WTC11 (cell line): ENCODE measurements at regions not wholly inside any gene's neighbourhood (a gene's known extent, or its start where the extent isn't known, plus 50 kb on each side); places are given as distances from the start of the nearest gene placed in this dataset.

ENCODE experiments used
- JAZF1 ChIP-seq: fragments of 250-450 bp; sonication (Bioruptor Pico); IDR thresholded peaks from 2 replicates; pipeline ENCODE4 v1.9.0; 2021; ENCODE audit warnings: moderate library complexity, mild to moderate bottlenecking, inconsistent platforms
- NR2C2 ChIP-seq: sonication (generic); formaldehyde crosslinking; IDR thresholded peaks from 2 replicates; pipeline ENCODE4 v1.8.0; 2022; ENCODE audit warnings: mild to moderate bottlenecking, missing genetic modification reagents
- NR3C1 ChIP-seq: sonication (generic); formaldehyde crosslinking; conservative IDR thresholded peaks from 2 replicates; pipeline ENCODE4 v1.8.1; 2023; ENCODE audit warnings: low read depth, mild to moderate bottlenecking, missing genetic modification reagents
- TEAD4 ChIP-seq: sonication (generic); formaldehyde crosslinking; IDR thresholded peaks from 2 replicates; pipeline ENCODE4 v1.8.0; 2022; ENCODE audit warnings: mild to moderate bottlenecking, missing genetic modification reagents
- ZNF121 ChIP-seq: sonication (generic); formaldehyde crosslinking; IDR thresholded peaks from 2 replicates; pipeline ENCODE4 v1.8.0; 2023; ENCODE audit warnings: missing genetic modification reagents
- TF ChIP-seq, protein P1 (sequence below): fragments of 200-600 bp; IDR thresholded peaks from 2 replicates; pipeline ENCODE4 v1.8.0; 2022; ENCODE audit warnings: antibody characterized with exemption
- TF ChIP-seq, protein P2 (sequence below): sonication (generic); formaldehyde crosslinking; IDR thresholded peaks from 2 replicates; pipeline ENCODE4 v1.8.0; 2022; ENCODE audit warnings: mild to moderate bottlenecking, missing genetic modification reagents
- TF ChIP-seq, protein P3 (sequence below): sonication (generic); formaldehyde crosslinking; IDR thresholded peaks from 2 replicates; pipeline ENCODE4 v1.8.1; 2023; ENCODE audit warnings: mild to moderate bottlenecking, moderate library complexity, missing genetic modification reagents
- TF ChIP-seq, protein P4 (sequence below): sonication (generic); formaldehyde crosslinking; conservative IDR thresholded peaks from 2 replicates; pipeline ENCODE4 v1.8.1; 2023; ENCODE audit warnings: mild to moderate bottlenecking, low read depth, missing genetic modification reagents, moderate library complexity

DNA sequence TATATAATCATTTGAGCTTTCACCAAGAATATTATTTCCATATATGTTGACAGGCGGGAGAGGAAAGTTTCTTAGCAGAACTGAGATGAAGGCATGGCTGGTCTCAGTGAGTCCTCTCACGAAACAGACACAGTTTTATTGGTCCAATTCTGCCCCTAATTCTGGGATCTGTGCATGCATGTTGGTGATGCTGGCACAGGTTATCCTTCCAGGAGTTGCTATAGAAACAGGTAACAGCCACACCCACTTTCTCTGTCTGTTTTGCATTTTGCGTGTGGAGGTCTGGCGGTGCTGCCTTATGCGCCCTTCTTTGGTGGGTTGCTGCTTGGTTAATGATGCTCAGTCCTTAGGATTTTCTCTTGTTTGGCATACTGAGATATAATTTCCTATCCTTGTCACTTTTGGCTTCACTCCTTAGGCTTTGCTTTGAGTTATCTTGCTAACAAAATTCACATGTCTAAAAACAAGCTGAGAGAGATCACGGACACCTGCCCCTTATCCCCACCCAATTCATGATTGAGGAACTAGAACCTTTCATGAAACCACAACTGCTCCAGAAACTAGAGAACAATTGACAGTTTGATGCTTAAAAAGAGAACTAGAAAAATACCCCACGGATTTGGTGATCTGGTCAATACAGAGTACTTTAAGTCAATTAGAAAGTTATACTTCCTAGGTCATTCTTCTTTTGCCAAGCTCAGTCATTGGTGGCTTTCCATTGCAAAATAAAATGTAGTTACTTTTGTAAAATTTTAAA is 189.3 kb downstream of the FAT3 start:
- TF ChIP-seq NR2C2 (CRISPR knock-in tag) (no peak), NR3C1 (CRISPR knock-in tag) (no peak), TEAD4 (CRISPR knock-in tag) (no peak), JAZF1 (CRISPR knock-in tag) (no peak), ZNF121 (no peak)
- TF ChIP-seq, protein P1, sequence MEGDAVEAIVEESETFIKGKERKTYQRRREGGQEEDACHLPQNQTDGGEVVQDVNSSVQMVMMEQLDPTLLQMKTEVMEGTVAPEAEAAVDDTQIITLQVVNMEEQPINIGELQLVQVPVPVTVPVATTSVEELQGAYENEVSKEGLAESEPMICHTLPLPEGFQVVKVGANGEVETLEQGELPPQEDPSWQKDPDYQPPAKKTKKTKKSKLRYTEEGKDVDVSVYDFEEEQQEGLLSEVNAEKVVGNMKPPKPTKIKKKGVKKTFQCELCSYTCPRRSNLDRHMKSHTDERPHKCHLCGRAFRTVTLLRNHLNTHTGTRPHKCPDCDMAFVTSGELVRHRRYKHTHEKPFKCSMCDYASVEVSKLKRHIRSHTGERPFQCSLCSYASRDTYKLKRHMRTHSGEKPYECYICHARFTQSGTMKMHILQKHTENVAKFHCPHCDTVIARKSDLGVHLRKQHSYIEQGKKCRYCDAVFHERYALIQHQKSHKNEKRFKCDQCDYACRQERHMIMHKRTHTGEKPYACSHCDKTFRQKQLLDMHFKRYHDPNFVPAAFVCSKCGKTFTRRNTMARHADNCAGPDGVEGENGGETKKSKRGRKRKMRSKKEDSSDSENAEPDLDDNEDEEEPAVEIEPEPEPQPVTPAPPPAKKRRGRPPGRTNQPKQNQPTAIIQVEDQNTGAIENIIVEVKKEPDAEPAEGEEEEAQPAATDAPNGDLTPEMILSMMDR, result no peak
- TF ChIP-seq, protein P2, sequence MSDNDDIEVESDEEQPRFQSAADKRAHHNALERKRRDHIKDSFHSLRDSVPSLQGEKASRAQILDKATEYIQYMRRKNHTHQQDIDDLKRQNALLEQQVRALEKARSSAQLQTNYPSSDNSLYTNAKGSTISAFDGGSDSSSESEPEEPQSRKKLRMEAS (CRISPR knock-in tag), result no peak
- TF ChIP-seq, protein P3, sequence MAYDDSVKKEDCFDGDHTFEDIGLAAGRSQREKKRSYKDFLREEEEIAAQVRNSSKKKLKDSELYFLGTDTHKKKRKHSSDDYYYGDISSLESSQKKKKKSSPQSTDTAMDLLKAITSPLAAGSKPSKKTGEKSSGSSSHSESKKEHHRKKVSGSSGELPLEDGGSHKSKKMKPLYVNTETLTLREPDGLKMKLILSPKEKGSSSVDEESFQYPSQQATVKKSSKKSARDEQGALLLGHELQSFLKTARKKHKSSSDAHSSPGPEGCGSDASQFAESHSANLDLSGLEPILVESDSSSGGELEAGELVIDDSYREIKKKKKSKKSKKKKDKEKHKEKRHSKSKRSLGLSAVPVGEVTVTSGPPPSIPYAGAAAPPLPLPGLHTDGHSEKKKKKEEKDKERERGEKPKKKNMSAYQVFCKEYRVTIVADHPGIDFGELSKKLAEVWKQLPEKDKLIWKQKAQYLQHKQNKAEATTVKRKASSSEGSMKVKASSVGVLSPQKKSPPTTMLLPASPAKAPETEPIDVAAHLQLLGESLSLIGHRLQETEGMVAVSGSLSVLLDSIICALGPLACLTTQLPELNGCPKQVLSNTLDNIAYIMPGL (CRISPR knock-in tag), result no peak
- TF ChIP-seq, protein P4, sequence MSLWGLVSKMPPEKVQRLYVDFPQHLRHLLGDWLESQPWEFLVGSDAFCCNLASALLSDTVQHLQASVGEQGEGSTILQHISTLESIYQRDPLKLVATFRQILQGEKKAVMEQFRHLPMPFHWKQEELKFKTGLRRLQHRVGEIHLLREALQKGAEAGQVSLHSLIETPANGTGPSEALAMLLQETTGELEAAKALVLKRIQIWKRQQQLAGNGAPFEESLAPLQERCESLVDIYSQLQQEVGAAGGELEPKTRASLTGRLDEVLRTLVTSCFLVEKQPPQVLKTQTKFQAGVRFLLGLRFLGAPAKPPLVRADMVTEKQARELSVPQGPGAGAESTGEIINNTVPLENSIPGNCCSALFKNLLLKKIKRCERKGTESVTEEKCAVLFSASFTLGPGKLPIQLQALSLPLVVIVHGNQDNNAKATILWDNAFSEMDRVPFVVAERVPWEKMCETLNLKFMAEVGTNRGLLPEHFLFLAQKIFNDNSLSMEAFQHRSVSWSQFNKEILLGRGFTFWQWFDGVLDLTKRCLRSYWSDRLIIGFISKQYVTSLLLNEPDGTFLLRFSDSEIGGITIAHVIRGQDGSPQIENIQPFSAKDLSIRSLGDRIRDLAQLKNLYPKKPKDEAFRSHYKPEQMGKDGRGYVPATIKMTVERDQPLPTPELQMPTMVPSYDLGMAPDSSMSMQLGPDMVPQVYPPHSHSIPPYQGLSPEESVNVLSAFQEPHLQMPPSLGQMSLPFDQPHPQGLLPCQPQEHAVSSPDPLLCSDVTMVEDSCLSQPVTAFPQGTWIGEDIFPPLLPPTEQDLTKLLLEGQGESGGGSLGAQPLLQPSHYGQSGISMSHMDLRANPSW, result no peak
